ENCODE measurements at regions not wholly inside any gene's neighbourhood (a gene's known extent, or its start where the extent isn't known, plus 50 kb on each side); places are given as distances from the start of the nearest gene placed in this dataset.

DNA sequence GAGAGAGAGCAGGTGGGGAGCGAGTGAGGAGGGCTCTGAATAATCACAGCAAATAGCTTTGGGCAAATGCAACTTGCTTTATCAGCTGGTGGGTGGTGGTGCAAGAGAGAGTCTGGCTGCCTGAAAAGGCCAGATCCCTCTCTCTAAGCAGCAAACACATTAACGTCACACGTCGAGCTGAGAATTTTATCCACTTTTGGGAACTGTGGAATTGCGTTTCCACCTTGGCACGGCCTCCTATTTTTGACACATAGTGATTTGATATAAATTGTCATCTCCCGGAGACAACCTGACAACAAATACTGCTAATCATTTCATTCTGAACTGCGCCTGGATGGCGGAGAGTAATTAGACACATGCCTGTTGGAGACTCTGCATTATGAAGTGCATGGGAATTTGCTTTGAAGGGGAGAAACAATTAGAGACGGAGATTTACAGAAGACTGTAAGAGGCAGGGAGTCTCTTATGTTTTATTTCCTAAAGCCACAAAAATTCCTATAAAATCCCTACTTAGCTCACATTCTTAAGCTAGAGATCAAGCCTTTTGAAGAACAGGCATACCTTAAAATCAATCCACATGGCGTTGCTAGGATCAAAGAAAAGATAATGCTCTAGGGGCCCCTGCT lies 634.1 kb downstream of the TDRD15 start:
- no peak overlapping the region for H2AFZ ChIP-seq (ENCODE audit: low read depth, low read length)
- TF ChIP-seq CTCF (IDR thresholded peaks at IDR 0.05; ENCODE audit: low read depth, low read length) (no peak), EZH2phosphoT487 (IDR thresholded peaks at IDR 0.05; ENCODE audit: low read depth) (no peak)
- no peak overlapping the region for H3K9ac ChIP-seq (ENCODE audit: low read length)
- no peak overlapping the region for H3K4me3 ChIP-seq (ENCODE audit: low read length)
- no peaks in the 10 kb centered on the region for H3K4me1 ChIP-seq (ENCODE audit: low read length)
- no peaks in the 10 kb centered on the region for H4K20me1 ChIP-seq (ENCODE audit: insufficient read depth, low read length)
- H3K27ac ChIP-seq (ENCODE audit: low read length), result no peak overlapping the region
- H3K9me3 ChIP-seq (ENCODE audit: insufficient read depth, low read length), result no peaks in the 10 kb centered on the region
- no peaks in the 10 kb centered on the region for H3K79me2 ChIP-seq (ENCODE audit: low read length)
- no peaks in the 10 kb centered on the region for H3K27me3 ChIP-seq (ENCODE audit: low read depth, low read length)
- H3K36me3 ChIP-seq (replicated peaks; ENCODE audit: low read depth, low read length), result no peaks in the 10 kb centered on the region
- H3K4me2 ChIP-seq (ENCODE audit: low read length), result no peak overlapping the region

GRCh38 chr2:21759819-21760218 lies 636.1 kb downstream of the TDRD15 start:
- Histone ChIP-seq H2AFZ (ENCODE audit: low read depth, low read length) (no peak overlapping the region), H3K9ac (ENCODE audit: low read length) (no peak overlapping the region), H3K79me2 (ENCODE audit: low read length) (no peaks in the 10 kb centered on the region), H3K9me3 (ENCODE audit: insufficient read depth, low read length) (no peaks in the 10 kb centered on the region), H3K27me3 (ENCODE audit: low read depth, low read length) (no peaks in the 10 kb centered on the region), H3K4me1 (ENCODE audit: low read length) (no peaks in the 10 kb centered on the region), H3K27ac (ENCODE audit: low read length) (no peak overlapping the region), H3K4me3 (ENCODE audit: low read length) (no peak overlapping the region), H4K20me1 (ENCODE audit: insufficient read depth, low read length) (no peaks in the 10 kb centered on the region), H3K36me3 (replicated peaks; ENCODE audit: low read depth, low read length) (no peaks in the 10 kb centered on the region), H3K4me2 (ENCODE audit: low read length) (no peak overlapping the region)
- TF ChIP-seq EZH2phosphoT487 (IDR thresholded peaks at IDR 0.05; ENCODE audit: low read depth), result no peak
- TF ChIP-seq CTCF (IDR thresholded peaks at IDR 0.05; ENCODE audit: low read depth, low read length), result no peak

- Histone ChIP-seq H3K27me3 (ENCODE audit: low read depth, low read length) (no peaks in the 10 kb centered on the region), H3K4me2 (ENCODE audit: low read length) (no peak overlapping the region), H2AFZ (ENCODE audit: low read depth, low read length) (no peak overlapping the region), H4K20me1 (ENCODE audit: insufficient read depth, low read length) (no peaks in the 10 kb centered on the region), H3K36me3 (replicated peaks; ENCODE audit: low read depth, low read length) (no peaks in the 10 kb centered on the region), H3K4me3 (ENCODE audit: low read length) (no peak overlapping the region), H3K9me3 (ENCODE audit: insufficient read depth, low read length) (no peaks in the 10 kb centered on the region), H3K4me1 (ENCODE audit: low read length) (no peaks in the 10 kb centered on the region), H3K9ac (ENCODE audit: low read length) (no peak overlapping the region), H3K27ac (ENCODE audit: low read length) (no peak overlapping the region), H3K79me2 (ENCODE audit: low read length) (no peaks in the 10 kb centered on the region)
- TF ChIP-seq CTCF (IDR thresholded peaks at IDR 0.05; ENCODE audit: low read depth, low read length) (no peak), EZH2phosphoT487 (IDR thresholded peaks at IDR 0.05; ENCODE audit: low read depth) (no peak)
These were observed 637.6 kb downstream of the TDRD15 start for GRCh38 chr2:21761361-21761760.

GRCh38 chr2:21763501-21763900 lies 639.7 kb downstream of the TDRD15 start:
- Histone ChIP-seq H3K79me2 (ENCODE audit: low read length) (no peaks in the 10 kb centered on the region), H2AFZ (ENCODE audit: low read depth, low read length) (no peak overlapping the region), H3K36me3 (replicated peaks; ENCODE audit: low read depth, low read length) (no peaks in the 10 kb centered on the region), H3K9me3 (ENCODE audit: insufficient read depth, low read length) (no peaks in the 10 kb centered on the region), H3K9ac (ENCODE audit: low read length) (no peak overlapping the region), H3K27ac (ENCODE audit: low read length) (no peak overlapping the region), H3K27me3 (ENCODE audit: low read depth, low read length) (no peaks in the 10 kb centered on the region), H3K4me3 (ENCODE audit: low read length) (no peak overlapping the region), H4K20me1 (ENCODE audit: insufficient read depth, low read length) (no peaks in the 10 kb centered on the region), H3K4me2 (ENCODE audit: low read length) (no peak overlapping the region), H3K4me1 (ENCODE audit: low read length) (no peaks in the 10 kb centered on the region)
- no peak for TF ChIP-seq CTCF (IDR thresholded peaks at IDR 0.05; ENCODE audit: low read depth, low read length)
- no peak for TF ChIP-seq EZH2phosphoT487 (IDR thresholded peaks at IDR 0.05; ENCODE audit: low read depth)
